ENCODE measurements at regions not wholly inside any gene's neighbourhood (a gene's known extent, or its start where the extent isn't known, plus 50 kb on each side); places are given as distances from the start of the nearest gene placed in this dataset.

GRCh38 chr9:18063856-18064390 is 410.0 kb upstream of the ADAMTSL1 start:
- Histone ChIP-seq H3K79me2 (ENCODE audit: control insufficient read depth, insufficient read depth, low read length) (no peaks in the 10 kb centered on the region), H3K9ac (ENCODE audit: control insufficient read depth, insufficient read depth, low read length) (no peak overlapping the region), H3K4me2 (ENCODE audit: control insufficient read depth, insufficient read depth) (no peak overlapping the region), H4K20me1 (ENCODE audit: control insufficient read depth, insufficient read depth) (no peaks in the 10 kb centered on the region), H3K4me1 (ENCODE audit: control insufficient read depth, insufficient read depth, low read length) (no peaks in the 10 kb centered on the region), H3K27ac (ENCODE audit: control insufficient read depth, insufficient read depth) (no peak overlapping the region), H3K4me3 (no peak overlapping the region), H3K36me3 (ENCODE audit: control insufficient read depth in 2 of 2, insufficient read depth in 2 of 2, low read length in 1 of 2) (no peaks in the 10 kb centered on the region), H2AFZ (ENCODE audit: control insufficient read depth, low read depth, low read length) (no peak overlapping the region), H3K9me3 (replicated peaks; ENCODE audit: control insufficient read depth, insufficient read depth, low read length) (no peaks in the 10 kb centered on the region), H3K27me3 (replicated peaks in 1 of 2; ENCODE audit: control insufficient read depth in 2 of 2, insufficient read depth in 2 of 2, low read length in 1 of 2) (no peaks in the 10 kb centered on the region)
- POLR2A ChIA-PET = no interaction called here
- in situ Hi-C loops (cut with MboI) (no loop called here), intact Hi-C loops (cut with micrococcal nuclease; ENCODE audit: unreplicated experiment) (no loop called here)
- SMC1A ChIA-PET (ENCODE audit: uncharacterized antibody, unreplicated experiment) = interaction anchor here (1.6 kb wide), 1 partner anchor 252 kb away, joined by 3 read pairs; no protein-coding TSS in a partner anchor
- WGBS (ENCODE audit: insufficient coverage, insufficient replicate concordance, low lambda C conversion rate, missing lambda C conversion rate) = 12% methylated on average over 6 of the region's 6 CpGs
- CTCF ChIA-PET = interaction anchor here (0.9 to 1.2 kb wide), 2 partner anchors 253 kb away, joined by 3 to 5 read pairs; no protein-coding TSS in a partner anchor
- RAD21 ChIA-PET (ENCODE audit: unreplicated experiment) = no interaction called here
- BruUV-seq (replicated peaks) = no TSS peak
- FAIRE-seq = no peak
- ATAC-seq = no peak
- DNase-seq (ENCODE audit: low read depth, low spot score) = no peak
- TF ChIP-seq ZBED1 (IDR thresholded peaks at IDR 0.05; ENCODE audit: borderline replicate concordance) (no peak), E4F1 (IDR thresholded peaks at IDR 0.05; ENCODE audit: borderline replicate concordance, partially characterized antibody) (no peak), TBL1XR1 (IDR thresholded peaks at IDR 0.05; ENCODE audit: low read depth, low read length) (no peak), CUX1 (IDR thresholded peaks at IDR 0.05; ENCODE audit: insufficient replicate concordance, low read depth, low read length) (no peak), ELK1 (IDR thresholded peaks at IDR 0.05; ENCODE audit: low read depth, low read length) (no peak), RELB (IDR thresholded peaks at IDR 0.05; ENCODE audit: low read depth) (no peak), ZNF217 (IDR thresholded peaks at IDR 0.05) (no peak), ATF3 (IDR thresholded peaks at IDR 0.05; ENCODE audit: borderline replicate concordance, extremely low read depth, low read depth, low read length) (no peak), SREBF2 (IDR thresholded peaks at IDR 0.05; ENCODE audit: low read length) (no peak), POU2F2 (IDR thresholded peaks at IDR 0.05; ENCODE audit: borderline replicate concordance, low read depth, low read length) (no peak), MLLT1 (IDR thresholded peaks at IDR 0.05) (no peak)
